DMS79 (cell line): ENCODE measurements at regions not wholly inside any gene's neighbourhood (a gene's known extent, or its start where the extent isn't known, plus 50 kb on each side); places are given as distances from the start of the nearest gene placed in this dataset.

ENCODE experiments used
- DNase-seq: peaks from one replicate; lab custom pipeline; 2025; lab: John Stamatoyannopoulos, UW

GRCh38 chr13:111893607-111894443, 173.1 kb upstream of the SOX1 start:
- DNase-seq = peak; percentile 23

GRCh38 chr13:111895896-111896821, 170.8 kb upstream of the SOX1 start:
- no peak for DNase-seq

GRCh38 chr13:111897178-111897845, 169.6 kb upstream of the SOX1 start:
- DNase-seq = no peak

- no peak for DNase-seq
Measured at GRCh38 chr13:111897846-111898215, 169.1 kb upstream of the SOX1 start.

- no peak for DNase-seq
Measured at GRCh38 chr13:111898956-111899713, 167.8 kb upstream of the SOX1 start.

- peak; percentile 27 for DNase-seq
Measured at GRCh38 chr13:111899714-111900389, 167.1 kb upstream of the SOX1 start.

GRCh38 chr13:111900390-111901131, 166.4 kb upstream of the SOX1 start:
- peak; percentile 42 for DNase-seq

- no peak for DNase-seq
Measured at GRCh38 chr13:111901267-111901915, 165.6 kb upstream of the SOX1 start.

GRCh38 chr13:111902726-111903125, 164.2 kb upstream of the SOX1 start:
- DNase-seq = no peak

DNA sequence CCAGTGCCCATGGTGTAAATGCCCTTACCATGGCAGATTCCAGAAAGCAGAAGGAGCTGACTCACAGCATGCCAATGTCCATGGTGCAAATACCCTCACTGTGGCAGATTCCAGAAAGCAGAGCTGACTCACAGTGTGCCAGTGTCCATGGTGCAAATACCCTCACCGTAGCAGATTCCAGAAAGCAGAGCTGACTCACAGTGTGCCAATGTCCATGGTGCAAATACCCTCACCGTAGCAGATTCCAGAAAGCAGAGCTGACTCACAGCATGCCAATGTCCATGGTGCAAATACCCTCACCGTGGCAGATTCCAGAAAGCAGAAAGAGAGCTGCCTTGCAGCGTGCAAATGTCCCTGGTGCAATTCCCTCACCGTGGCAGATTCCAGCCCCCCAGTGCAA, 163.8 kb upstream of the SOX1 start:
- no peak for DNase-seq

- DNase-seq = no peak
Measured at GRCh38 chr13:111904166-111904565, 162.8 kb upstream of the SOX1 start.

GRCh38 chr13:111904701-111905608, 162.0 kb upstream of the SOX1 start:
- DNase-seq = no peak

DNA sequence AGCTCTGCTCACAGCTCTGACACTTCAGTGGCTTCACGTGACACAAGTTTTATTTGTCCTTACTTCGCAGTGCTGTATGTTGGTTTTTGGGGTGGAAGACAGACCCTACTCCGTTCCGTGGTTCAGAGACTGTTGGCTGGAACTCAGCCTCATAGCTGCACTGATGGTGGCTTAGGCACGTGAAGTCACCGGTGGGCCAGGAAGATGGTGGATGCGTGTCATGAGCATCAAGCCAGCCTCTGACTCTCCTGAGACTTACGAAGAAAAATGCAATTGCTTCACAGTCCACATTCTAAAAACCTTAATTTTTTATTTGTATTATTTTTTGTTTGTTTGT, 161.4 kb upstream of the SOX1 start:
- DNase-seq = no peak

DNA sequence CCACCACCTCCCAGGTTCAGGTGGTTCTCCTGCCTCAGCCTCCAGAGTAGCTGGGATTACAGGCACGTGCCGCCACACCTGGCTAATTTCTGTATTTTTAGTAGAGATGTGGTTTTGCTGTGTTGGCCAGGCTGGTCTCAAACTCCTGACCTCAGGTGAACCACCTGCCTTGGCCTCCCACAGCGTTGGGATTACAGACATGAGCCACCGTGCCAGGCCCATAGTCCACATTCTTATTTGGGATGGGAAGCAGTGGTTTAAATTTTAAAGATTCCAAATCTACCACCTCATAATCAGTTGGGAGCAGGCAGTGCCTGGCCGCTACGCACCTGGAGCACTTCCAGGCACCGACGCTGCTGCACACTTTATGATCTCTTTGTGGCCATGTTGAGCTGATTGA, 160.6 kb upstream of the SOX1 start:
- DNase-seq = no peak

DNA sequence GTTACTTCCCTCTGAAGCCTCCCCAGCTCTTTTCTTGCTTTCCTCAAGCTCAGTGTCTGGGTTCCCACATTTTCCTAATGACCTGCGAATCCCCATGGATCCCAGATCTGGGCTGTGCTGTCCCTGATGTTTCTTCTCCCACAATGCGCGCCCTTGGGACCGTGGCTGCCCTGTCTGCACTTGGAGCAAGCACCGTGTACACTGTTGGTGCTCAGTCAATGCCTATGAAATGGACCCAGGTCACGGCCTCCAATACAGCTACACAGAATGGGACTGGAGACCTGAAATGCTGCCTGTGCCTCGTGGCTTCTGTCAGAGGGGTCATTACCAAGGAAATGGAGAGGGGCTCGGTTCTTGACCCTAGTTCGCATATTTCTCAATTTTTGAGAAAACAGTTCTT, 160.1 kb upstream of the SOX1 start:
- DNase-seq = no peak

DNA sequence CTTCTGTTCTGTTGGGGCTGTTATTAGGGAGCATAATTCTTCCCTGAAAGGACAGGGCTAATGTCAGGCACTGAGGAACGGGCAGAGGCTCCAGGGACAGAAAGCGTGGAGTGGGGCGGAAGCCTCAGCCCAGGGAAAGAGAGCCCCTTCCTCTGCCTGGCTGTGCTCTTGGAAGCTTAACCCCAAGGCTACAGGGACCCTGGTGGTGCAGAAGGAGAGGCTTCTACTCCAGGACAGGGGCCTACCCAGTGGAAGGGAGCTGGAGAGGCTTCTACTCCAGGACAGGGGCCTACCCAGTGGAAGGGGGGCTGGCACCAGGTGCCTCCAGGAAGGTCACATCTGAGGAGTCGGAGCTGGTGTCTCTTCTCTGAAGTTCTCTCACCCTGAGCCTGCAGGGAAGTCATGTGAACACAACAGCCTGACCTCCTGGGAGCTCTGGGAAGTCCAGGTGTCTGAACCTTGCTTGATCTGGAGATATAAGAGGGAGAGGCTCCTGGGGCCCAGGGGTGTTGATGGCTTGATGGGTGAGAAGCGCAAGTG, 159.5 kb upstream of the SOX1 start:
- DNase-seq = no peak

- no peak for DNase-seq
Measured at GRCh38 chr13:111908361-111908760, 158.6 kb upstream of the SOX1 start.

DNA sequence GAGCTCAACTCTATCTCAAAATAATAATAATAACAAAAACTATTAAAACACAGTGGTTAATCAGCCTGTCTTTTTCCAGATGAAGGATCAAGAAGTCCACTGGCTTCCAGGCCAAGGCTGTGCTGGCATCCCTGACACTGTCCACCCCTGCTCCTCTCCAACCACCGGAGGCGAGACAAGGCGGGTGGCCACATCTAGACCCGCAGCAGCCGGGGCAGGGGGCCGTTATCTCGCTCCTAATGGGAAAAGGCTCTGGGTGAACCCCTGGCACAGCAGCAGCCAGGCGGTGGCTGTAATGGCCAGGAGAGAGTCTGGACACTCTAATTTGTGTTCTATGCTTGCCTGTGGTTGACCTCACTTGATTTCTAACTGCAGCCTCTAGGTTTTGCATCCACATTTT, 158.0 kb upstream of the SOX1 start:
- DNase-seq = no peak

DNA sequence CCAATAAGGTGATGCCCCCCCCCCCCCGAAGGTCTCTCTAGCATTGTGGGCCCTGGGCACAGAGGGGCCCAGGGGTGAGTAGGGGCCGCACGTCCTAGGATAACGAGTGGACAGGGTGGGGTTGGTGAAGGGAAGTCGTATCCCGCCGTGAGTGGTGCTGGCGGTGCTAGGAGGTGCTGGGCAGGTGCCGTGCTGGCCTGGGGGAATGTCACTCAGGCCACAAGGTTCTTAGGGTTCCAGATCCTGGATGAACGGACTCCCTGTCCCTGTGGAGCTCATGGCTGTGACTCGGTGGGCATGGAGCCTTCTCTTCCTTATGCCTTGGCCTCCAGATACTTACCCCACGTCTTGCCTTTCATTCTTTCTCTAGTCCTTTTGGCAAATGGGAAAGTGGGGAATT, 157.4 kb upstream of the SOX1 start:
- DNase-seq = no peak
